Hepatocyte (in vitro differentiated cells): ENCODE measurements at regions not wholly inside any gene's neighbourhood (a gene's known extent, or its start where the extent isn't known, plus 50 kb on each side); places are given as distances from the start of the nearest gene placed in this dataset.

Source experiments
- DNase-seq: peaks from one replicate; pipeline ENCODE4 v3.0.0-alpha.2; 2016; ENCODE audit warnings: low spot score
- H2AFZ ChIP-seq: fragments of 200-600 bp; sonication (generic); 2 replicates; pipeline ENCODE4 v1.6.0; 2016; ENCODE audit warnings: antibody characterized with exemption, mild to moderate bottlenecking
- H3K27ac ChIP-seq: fragments of 200-600 bp; sonication (generic); 2 replicates; pipeline ENCODE4 v1.5.1; 2016; ENCODE audit warnings: mild to moderate bottlenecking
- H3K27me3 ChIP-seq: fragments of 200-600 bp; sonication (generic); 2 replicates; pipeline ENCODE4 v1.6.1; 2016
- H3K36me3 ChIP-seq: fragments of 200-600 bp; sonication (generic); replicated peaks from 2 replicates; pipeline ENCODE4 v1.5.1; 2016; ENCODE audit warnings: low read depth; ENCODE audit not compliant: insufficient read depth
- H3K4me1 ChIP-seq: fragments of 200-600 bp; sonication (generic); 2 replicates; pipeline ENCODE4 v1.5.1; 2016; ENCODE audit warnings: mild to moderate bottlenecking, moderate library complexity; ENCODE audit not compliant: insufficient read depth
- H3K4me2 ChIP-seq: fragments of 200-600 bp; sonication (generic); 2 replicates; pipeline ENCODE4 v1.6.0; 2016
- H3K4me3 ChIP-seq: fragments of 200-600 bp; sonication (generic); 2 replicates; pipeline ENCODE4 v1.5.1; 2016; ENCODE audit warnings: mild to moderate bottlenecking
- H3K79me2 ChIP-seq: fragments of 200-600 bp; sonication (generic); 2 replicates; pipeline ENCODE4 v1.6.0; 2017; ENCODE audit warnings: mild to moderate bottlenecking
- H3K9me2 ChIP-seq: fragments of 200-600 bp; sonication (generic); replicated peaks from 2 replicates; pipeline ENCODE4 v1.6.0; 2017; ENCODE audit warnings: mild to moderate bottlenecking; ENCODE audit not compliant: insufficient read depth
- H3K9me3 ChIP-seq: fragments of 200-600 bp; sonication (generic); 2 replicates; pipeline ENCODE4 v1.5.1; 2016; ENCODE audit warnings: low read depth, mild to moderate bottlenecking
- H4K20me1 ChIP-seq: fragments of 200-600 bp; sonication (generic); 2 replicates; pipeline ENCODE4 v1.6.0; 2016; ENCODE audit warnings: mild to moderate bottlenecking; ENCODE audit not compliant: insufficient read depth, poor library complexity, severe bottlenecking
- CTCF ChIP-seq: fragments of 200-600 bp; sonication (generic); IDR thresholded peaks from 2 replicates; pipeline ENCODE4 v1.5.1; 2016; ENCODE audit warnings: antibody characterized with exemption, mild to moderate bottlenecking; ENCODE audit not compliant: poor library complexity
- EZH2 ChIP-seq: fragments of 200-600 bp; sonication (generic); IDR thresholded peaks from 2 replicates; pipeline ENCODE4 v1.6.1; 2016; ENCODE audit warnings: antibody characterized with exemption, mild to moderate bottlenecking, borderline replicate concordance
- EZH2phosphoT487 ChIP-seq: fragments of 200-600 bp; sonication (generic); IDR thresholded peaks from one replicate; pipeline ENCODE4 v1.6.1; 2018; ENCODE audit warnings: antibody characterized with exemption, mild to moderate bottlenecking, low read depth, moderate library complexity; ENCODE audit not compliant: unreplicated experiment, severe bottlenecking
- WGBS: methylation state at CpG from one replicate; pipeline ENCODE4 v1.1.6; 2016; ENCODE audit warnings: low lambda C conversion rate; ENCODE audit errors: missing lambda C conversion rate; 5-methylcytosine and 5-hydroxymethylcytosine counted together

GRCh38 chr3:38966811-38967692 is 84.7 kb downstream of the SCN11A start:
- no peak for DNase-seq
- WGBS: 84% methylated on average over 4 of the region's 4 CpGs
- H3K4me1 ChIP-seq: no peaks in the 10 kb centered on the region
- H3K27ac ChIP-seq: no peak overlapping the region
- H2AFZ ChIP-seq: no peak overlapping the region
- H3K9me3 ChIP-seq: no peaks in the 10 kb centered on the region
- H3K9me2 ChIP-seq: no peaks in the 10 kb centered on the region
- no peak for TF ChIP-seq EZH2
- no peaks in the 10 kb centered on the region for H3K79me2 ChIP-seq
- H3K36me3 ChIP-seq: no peaks in the 10 kb centered on the region
- H3K4me3 ChIP-seq: no peak overlapping the region
- no peaks in the 10 kb centered on the region for H4K20me1 ChIP-seq
- H3K27me3 ChIP-seq: no peaks in the 10 kb centered on the region
- H3K4me2 ChIP-seq: no peak overlapping the region

- DNase-seq: no peak
- Histone ChIP-seq H4K20me1 (no peaks in the 10 kb centered on the region), H3K9me2 (no peaks in the 10 kb centered on the region), H3K79me2 (no peaks in the 10 kb centered on the region), H3K9me3 (no peaks in the 10 kb centered on the region), H3K27me3 (no peaks in the 10 kb centered on the region), H3K36me3 (no peaks in the 10 kb centered on the region), H3K27ac (no peak overlapping the region), H3K4me3 (no peak overlapping the region), H3K4me2 (no peak overlapping the region), H2AFZ (no peak overlapping the region), H3K4me1 (peaks cover 4% of the 10 kb centered on the region)
- 92% methylated on average over 4 of the region's 4 CpGs for WGBS
- TF ChIP-seq EZH2phosphoT487 (no peak), CTCF (no peak), EZH2 (no peak)
These were observed 87.1 kb downstream of the SCN11A start for GRCh38 chr3:38964646-38965045.

- WGBS: 84% methylated on average over 5 of the region's 5 CpGs
- Histone ChIP-seq H3K36me3 (no peaks in the 10 kb centered on the region), H4K20me1 (no peaks in the 10 kb centered on the region), H2AFZ (no peak overlapping the region), H3K4me3 (no peak overlapping the region), H3K27ac (no peak overlapping the region), H3K79me2 (no peaks in the 10 kb centered on the region), H3K9me3 (no peaks in the 10 kb centered on the region), H3K9me2 (no peaks in the 10 kb centered on the region), H3K4me1 (peaks cover 4% of the 10 kb centered on the region), H3K27me3 (no peaks in the 10 kb centered on the region), H3K4me2 (no peak overlapping the region)
- DNase-seq: no peak
- TF ChIP-seq EZH2 (no peak), EZH2phosphoT487 (no peak), CTCF (no peak)
These were observed 87.5 kb downstream of the SCN11A start for GRCh38 chr3:38964204-38964603.

GRCh38 chr3:38960953-38961622 is 90.7 kb downstream of the SCN11A start:
- Histone ChIP-seq H3K36me3 (no peaks in the 10 kb centered on the region), H3K4me1 (peaks cover 4% of the 10 kb centered on the region), H3K9me2 (no peaks in the 10 kb centered on the region), H3K27ac (peak overlapping the region; percentile 29), H3K79me2 (no peaks in the 10 kb centered on the region), H3K9me3 (no peaks in the 10 kb centered on the region), H4K20me1 (no peaks in the 10 kb centered on the region), H3K4me2 (peak overlapping the region; percentile 26), H2AFZ (no peak overlapping the region), H3K27me3 (no peaks in the 10 kb centered on the region), H3K4me3 (no peak overlapping the region)
- no peak for TF ChIP-seq EZH2
- TF ChIP-seq EZH2phosphoT487: no peak
- peak; percentile 65 for TF ChIP-seq CTCF
- peak; percentile 70 for DNase-seq
- WGBS: 14% methylated on average over 5 of the region's 5 CpGs
